Prostate gland (tissue), 2 donors: ENCODE measurements at regions not wholly inside any gene's neighbourhood (a gene's known extent, or its start where the extent isn't known, plus 50 kb on each side); places are given as distances from the start of the nearest gene placed in this dataset.

Experiments used
- CTCF ChIP-seq, 4 experiments: fragments of 200-600 bp in 2 of 4; fragments of 450-650 bp in 2 of 4; sonication (generic) in 2 of 4; IDR thresholded peaks; 1 replicate in 3 of 4; 2 replicates in 1 of 4; pipeline ENCODE4 v1.5.1; 2016 to 2019; ENCODE audit warnings: antibody characterized with exemption in 4 of 4, mild to moderate bottlenecking in 2 of 4, moderate library complexity in 2 of 4
- POLR2A ChIP-seq: fragments of 450-650 bp; IDR thresholded peaks from one replicate; pipeline ENCODE4 v1.6.1; 2016; ENCODE audit warnings: antibody characterized with exemption, mild to moderate bottlenecking
- POLR2AphosphoS5 ChIP-seq: sonication (generic); formaldehyde crosslinking; IDR thresholded peaks from one replicate; pipeline ENCODE4 v1.6.1; 2017; ENCODE audit warnings: antibody characterized with exemption

- TF ChIP-seq CTCF (IDR thresholded peaks at IDR 0.05) (no peak), POLR2A (no peak), POLR2AphosphoS5 (no peak)
Measured at GRCh38 chr21:35885942-35886541, 174.3 kb downstream of the SETD4 start.
